ENCODE measurements at regions not wholly inside any gene's neighbourhood (a gene's known extent, or its start where the extent isn't known, plus 50 kb on each side); places are given as distances from the start of the nearest gene placed in this dataset.
A peak's percentile ranks its signal among the peaks of the same experiment; 100 is the strongest.

GRCh38 chr21:39012326-39013230 lies 170.7 kb downstream of the PSMG1 start:
- Histone ChIP-seq H3K4me3 (peak overlapping the region in 1 of 8 donors; percentile 9), H3K4me1 (peaks cover 11 to 75% (median 44%) of the 10 kb centered on the region in 6 donors), H3K36me3 (no peaks in the 10 kb centered on the region), H3K27me3 (replicated peaks in 1 of 7) (no peaks in the 10 kb centered on the region), H3K9me3 (no peaks in the 10 kb centered on the region), H3K27ac (peak overlapping the region in 4 of 8 donors; percentile 83 to 92 (median 87))
- no peak for DNase-seq
- 85 to 90% (median 86%) methylated on average over 13 to 15 of the region's 15 CpGs for WGBS, 5 donors
- intact Hi-C loops (cut with DNase I; ENCODE audit: low total_unique reads): no loop called here
- no peak for TF ChIP-seq CTCF (IDR thresholded peaks at IDR 0.05 in 8 of 11, conservative IDR thresholded peaks at IDR 0.05 in 3 of 11)
- TF ChIP-seq POLR2AphosphoS5 (IDR thresholded peaks at IDR 0.05): no peak
- TF ChIP-seq POLR2A (IDR thresholded peaks at IDR 0.05): no peak

- intact Hi-C loops (cut with DNase I; ENCODE audit: low total_unique reads): no loop called here
- TF ChIP-seq POLR2A (IDR thresholded peaks at IDR 0.05): no peak
- no peak for TF ChIP-seq POLR2AphosphoS5 (IDR thresholded peaks at IDR 0.05)
- no peak for TF ChIP-seq CTCF (IDR thresholded peaks at IDR 0.05 in 8 of 11, conservative IDR thresholded peaks at IDR 0.05 in 3 of 11)
- H3K4me1 ChIP-seq: peaks cover 11 to 75% (median 44%) of the 10 kb centered on the region in 6 donors
- no peaks in the 10 kb centered on the region for H3K27me3 ChIP-seq (replicated peaks in 1 of 7)
- peak overlapping the region in 1 of 8 donors; percentile 9 for H3K4me3 ChIP-seq
- peak overlapping the region in 6 of 8 donors; percentile 70 to 92 (median 84) for H3K27ac ChIP-seq
- H3K9me3 ChIP-seq: no peaks in the 10 kb centered on the region
- no peak for DNase-seq
- no peaks in the 10 kb centered on the region for H3K36me3 ChIP-seq
- 87 to 100% (median 91%) methylated on average over 2 to 3 of the region's 3 CpGs for WGBS, 5 donors
Observed at GRCh38 chr21:39011911-39012310, 171.3 kb downstream of the PSMG1 start.

- TF ChIP-seq POLR2AphosphoS5 (IDR thresholded peaks at IDR 0.05) (peak; percentile 59 to 83 (median 82)), CTCF (IDR thresholded peaks at IDR 0.05 in 8 of 11, conservative IDR thresholded peaks at IDR 0.05 in 3 of 11) (no peak)
- intact Hi-C loops (cut with DNase I; ENCODE audit: low total_unique reads): no loop called here
- Histone ChIP-seq H3K4me3 (no peak overlapping the region), H3K9me3 (no peaks in the 10 kb centered on the region), H3K27me3 (replicated peaks in 1 of 7) (no peaks in the 10 kb centered on the region), H3K27ac (peak overlapping the region; percentile 53 to 92 (median 80)), H3K36me3 (no peaks in the 10 kb centered on the region), H3K4me1 (peaks cover 3 to 75% (median 47%) of the 10 kb centered on the region in 6 donors)
- WGBS, 5 donors: 40 to 63% (median 45%) methylated on average over 13 to 16 of the region's 16 CpGs
- no peak for DNase-seq
Observed at GRCh38 chr21:39010629-39011404, 172.4 kb downstream of the PSMG1 start.
